ENCODE measurements at regions not wholly inside any gene's neighbourhood (a gene's known extent, or its start where the extent isn't known, plus 50 kb on each side); places are given as distances from the start of the nearest gene placed in this dataset.

GRCh38 chr1:38221006-38221649, 174.5 kb upstream of the POU3F1 start:
- TF ChIP-seq CTCF (IDR thresholded peaks at IDR 0.05; ENCODE audit: insufficient read depth, low read depth, low read length) = no peak
- no peak overlapping the region for H3K4me3 ChIP-seq (ENCODE audit: low read depth, low read length)
- DNase-seq (ENCODE audit: low read depth) = peak; percentile 46

- no peak overlapping the region for H3K4me3 ChIP-seq (ENCODE audit: low read depth, low read length)
- no peak for DNase-seq (ENCODE audit: low read depth)
- no peak for TF ChIP-seq CTCF (IDR thresholded peaks at IDR 0.05; ENCODE audit: insufficient read depth, low read depth, low read length)
Observed at GRCh38 chr1:38217316-38217715, 170.7 kb upstream of the POU3F1 start.

GRCh38 chr1:38213646-38214434, 167.2 kb upstream of the POU3F1 start:
- H3K4me3 ChIP-seq (ENCODE audit: low read depth, low read length) = no peak overlapping the region
- TF ChIP-seq CTCF (IDR thresholded peaks at IDR 0.05; ENCODE audit: insufficient read depth, low read depth, low read length) = no peak
- DNase-seq (ENCODE audit: low read depth) = no peak

GRCh38 chr1:38210895-38211177, 164.2 kb upstream of the POU3F1 start:
- TF ChIP-seq CTCF (IDR thresholded peaks at IDR 0.05; ENCODE audit: insufficient read depth, low read depth, low read length) = no peak
- no peak for DNase-seq (ENCODE audit: low read depth)
- no peak overlapping the region for H3K4me3 ChIP-seq (ENCODE audit: low read depth, low read length)

- no peak overlapping the region for H3K4me3 ChIP-seq (ENCODE audit: low read depth, low read length)
- no peak for DNase-seq (ENCODE audit: low read depth)
- no peak for TF ChIP-seq CTCF (IDR thresholded peaks at IDR 0.05; ENCODE audit: insufficient read depth, low read depth, low read length)
Observed at GRCh38 chr1:38210021-38210894, 163.7 kb upstream of the POU3F1 start.

- TF ChIP-seq CTCF (IDR thresholded peaks at IDR 0.05; ENCODE audit: insufficient read depth, low read depth, low read length) = no peak
- DNase-seq (ENCODE audit: low read depth) = no peak
- H3K4me3 ChIP-seq (ENCODE audit: low read depth, low read length) = no peak overlapping the region
Observed at GRCh38 chr1:38208716-38209632, 162.4 kb upstream of the POU3F1 start.

All from fibroblast of villous mesenchyme (primary cell).